ENCODE measurements at regions not wholly inside any gene's neighbourhood (a gene's known extent, or its start where the extent isn't known, plus 50 kb on each side); places are given as distances from the start of the nearest gene placed in this dataset.

DNA sequence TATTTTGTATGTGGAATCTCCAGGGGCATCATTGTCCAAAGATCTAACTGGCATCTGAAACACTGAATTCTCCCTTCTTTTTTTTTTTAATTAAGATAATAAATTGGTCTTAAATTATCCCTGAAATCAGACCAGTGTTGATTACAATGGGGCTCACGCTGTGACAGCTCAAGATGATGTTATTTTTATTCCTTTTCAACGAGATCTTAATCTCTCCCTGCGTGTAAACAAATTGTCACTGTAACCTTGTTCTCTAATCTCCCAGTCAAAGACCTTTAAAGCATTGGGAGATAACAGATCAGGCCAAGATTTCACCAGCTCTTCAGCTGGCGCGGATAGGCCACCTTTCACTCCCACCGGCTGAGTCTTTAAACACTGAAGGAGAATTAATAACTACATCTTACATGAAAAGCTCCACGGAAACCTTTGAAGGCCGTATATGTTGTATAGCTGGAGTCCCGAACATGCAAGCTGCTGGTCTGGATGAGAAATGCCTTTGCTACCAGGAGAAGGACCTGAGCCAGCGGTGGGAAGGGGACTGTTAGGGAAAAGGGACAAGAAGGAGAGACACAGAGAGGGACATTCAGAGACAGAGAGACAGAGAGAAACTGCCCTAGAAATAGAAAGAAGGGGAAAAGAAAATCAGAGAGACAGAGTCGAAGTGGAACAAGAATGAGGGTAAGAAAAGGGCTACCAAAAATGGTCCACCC, 418.8 kb upstream of the NR2F2 start:
- no peak for DNase-seq

DNA sequence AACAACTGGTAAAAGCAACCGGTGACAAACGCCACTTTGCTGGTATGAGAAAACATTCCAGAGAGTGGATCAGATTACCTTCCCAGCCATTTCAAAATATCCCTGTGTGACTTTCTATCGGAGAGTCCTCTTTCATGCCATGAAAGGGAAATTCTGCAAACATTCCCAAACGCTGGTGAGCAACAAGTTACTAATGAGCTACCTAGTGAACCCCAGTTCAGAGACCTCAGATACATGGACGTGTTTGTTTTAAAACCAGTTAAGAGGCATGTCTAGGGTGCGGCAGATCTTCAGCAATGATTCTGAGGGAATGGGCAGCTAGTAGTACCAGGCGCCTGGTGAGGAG, 418.2 kb upstream of the NR2F2 start:
- DNase-seq = no peak

DNA sequence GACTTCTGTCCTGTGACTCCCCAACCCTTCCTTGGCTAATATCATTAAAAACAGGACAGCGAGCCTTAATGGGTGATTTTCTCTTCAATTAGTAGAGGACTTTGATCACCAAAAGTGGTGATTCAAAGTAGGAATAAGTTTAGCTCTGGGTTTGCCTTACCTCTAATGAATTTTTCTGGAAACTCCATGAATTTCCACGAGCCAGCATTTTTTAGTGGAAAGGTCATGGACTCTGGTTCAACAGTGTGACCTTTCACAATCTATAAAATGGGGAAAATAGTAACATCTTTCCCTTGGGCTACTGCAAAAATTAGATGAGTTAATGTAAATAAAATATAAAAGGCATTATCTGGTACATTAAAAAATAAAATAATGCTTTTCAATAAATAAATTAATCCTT, 417.8 kb upstream of the NR2F2 start:
- no peak for DNase-seq

DNA sequence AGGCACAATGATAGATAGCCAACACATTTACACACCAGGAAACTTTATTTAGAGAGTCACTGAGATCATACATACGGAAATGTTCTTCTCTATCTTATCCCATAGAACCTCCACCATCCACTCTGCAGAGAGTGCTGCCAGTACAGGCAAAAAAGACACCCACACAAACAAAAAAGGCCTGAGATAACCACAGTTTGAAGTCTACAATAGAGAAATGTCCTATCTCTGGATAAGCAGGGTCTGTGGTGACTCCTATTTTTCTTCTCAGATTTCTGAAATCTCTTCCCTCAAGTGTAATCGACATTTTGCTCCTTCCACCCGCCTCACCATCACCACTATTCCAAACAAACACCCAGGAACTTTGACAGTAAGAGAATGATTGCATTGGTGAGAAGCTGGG, 413.9 kb upstream of the NR2F2 start:
- no peak for DNase-seq

DNA sequence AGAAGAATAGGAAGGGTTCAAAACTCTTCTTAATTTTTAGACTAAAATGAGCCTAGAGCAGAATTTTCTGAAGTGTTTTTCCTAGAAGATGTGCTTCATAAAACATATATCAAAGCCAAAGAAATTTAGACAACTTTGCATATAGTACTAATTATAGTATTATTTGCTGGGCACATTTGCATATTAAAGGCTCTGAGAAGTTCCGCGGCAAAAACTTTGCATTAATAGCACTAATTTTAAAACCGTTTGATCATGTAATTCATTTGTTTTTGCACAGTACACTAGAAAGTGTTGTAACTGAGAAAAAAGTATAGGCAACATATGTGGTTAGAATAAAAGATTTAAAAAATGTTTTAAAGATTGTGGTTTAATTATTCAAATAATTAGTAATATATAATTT, 412.0 kb upstream of the NR2F2 start:
- no peak for DNase-seq

DNA sequence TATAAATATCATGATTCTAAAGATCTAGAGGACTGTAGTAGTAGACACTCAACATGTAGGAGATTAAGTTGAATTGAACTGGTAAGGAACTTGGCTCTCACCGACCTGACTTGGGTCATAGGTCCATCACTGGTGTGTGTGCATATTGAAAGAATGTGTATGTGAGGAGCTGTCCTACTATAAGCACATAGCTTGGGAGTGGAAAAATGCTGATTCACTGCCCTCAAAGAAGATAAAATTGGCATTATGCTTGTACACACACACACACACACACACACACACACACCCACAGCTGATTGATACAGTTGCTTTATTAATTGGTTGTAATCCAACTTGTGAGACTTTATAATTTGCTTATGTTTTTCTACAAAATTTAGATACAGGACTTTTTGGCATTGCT, 411.0 kb upstream of the NR2F2 start:
- DNase-seq = no peak

DNA sequence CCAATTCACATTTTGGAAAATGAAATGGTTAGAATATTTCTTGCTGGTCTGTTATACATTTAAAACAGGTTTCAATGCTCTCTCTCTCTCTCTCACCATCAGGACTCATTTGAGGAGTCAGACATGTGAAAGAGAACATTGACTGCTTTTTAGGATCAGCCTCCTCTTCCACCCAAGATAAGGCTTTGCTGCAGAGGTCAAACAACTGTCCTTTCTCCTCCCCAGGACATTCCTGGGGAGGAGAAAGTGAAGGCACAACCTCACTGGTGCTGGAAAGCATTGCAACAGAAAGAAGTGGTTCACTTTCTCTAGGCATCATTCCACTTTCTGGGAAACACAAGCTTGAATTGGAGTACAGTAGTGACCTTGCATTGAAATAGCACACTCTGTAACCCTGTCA, 409.1 kb upstream of the NR2F2 start:
- DNase-seq = no peak

DNA sequence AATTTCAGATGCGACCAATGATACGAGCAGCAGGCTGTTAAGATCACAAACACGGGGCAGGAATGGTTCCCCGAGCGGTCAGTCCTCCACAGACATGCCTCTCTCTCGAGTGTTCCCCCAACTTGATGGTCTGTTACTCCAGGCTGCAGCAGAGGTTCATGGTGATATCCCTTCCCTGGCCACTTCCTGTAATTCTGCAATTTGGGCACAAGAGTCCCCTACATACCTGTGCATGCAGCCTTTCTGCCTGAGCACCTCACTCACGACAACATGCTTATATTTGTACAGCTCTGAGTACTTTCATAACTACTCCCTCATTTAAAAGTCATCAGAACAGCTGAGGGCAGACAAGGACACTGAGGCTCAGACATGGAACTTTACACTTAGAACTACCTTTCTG, 408.1 kb upstream of the NR2F2 start:
- DNase-seq = no peak

DNA sequence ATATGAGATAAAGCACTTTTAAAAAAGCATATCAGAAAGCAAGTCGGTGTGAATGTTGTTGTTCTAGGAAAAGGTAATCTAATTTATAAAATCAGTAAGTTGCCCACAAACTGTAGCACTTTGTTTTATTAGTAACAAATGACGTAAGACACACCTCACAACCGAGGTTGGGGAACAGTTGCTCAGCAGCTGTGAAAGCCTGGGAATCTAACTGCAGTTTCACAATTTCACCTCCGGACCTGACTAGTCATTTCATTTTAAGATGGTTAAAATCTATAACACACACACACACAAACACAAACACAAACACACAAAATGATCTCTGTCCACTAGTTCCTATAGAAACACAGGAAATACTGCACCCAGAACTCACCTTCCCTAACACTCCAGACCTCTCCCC, 406.7 kb upstream of the NR2F2 start:
- DNase-seq = no peak

DNA sequence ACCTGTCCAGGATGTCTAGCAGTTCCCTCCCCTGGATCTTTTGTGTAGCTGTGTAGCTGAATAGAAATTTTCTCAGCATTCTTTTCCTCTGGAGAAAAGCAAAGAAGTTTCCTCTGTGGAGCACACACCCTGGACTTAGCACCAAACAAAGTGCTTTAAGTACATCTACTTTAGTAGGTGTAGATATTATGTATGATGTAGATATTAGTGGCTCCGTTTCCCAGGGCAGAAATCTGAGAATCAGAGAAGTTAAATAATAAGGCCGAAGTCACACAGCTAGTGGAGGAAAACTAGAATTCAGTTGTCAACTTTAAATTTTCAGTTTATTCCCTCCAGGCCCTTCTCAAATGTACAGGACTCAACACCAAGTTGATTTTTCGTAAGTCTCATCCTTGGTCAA, 401.7 kb upstream of the NR2F2 start:
- no peak for DNase-seq

DNA sequence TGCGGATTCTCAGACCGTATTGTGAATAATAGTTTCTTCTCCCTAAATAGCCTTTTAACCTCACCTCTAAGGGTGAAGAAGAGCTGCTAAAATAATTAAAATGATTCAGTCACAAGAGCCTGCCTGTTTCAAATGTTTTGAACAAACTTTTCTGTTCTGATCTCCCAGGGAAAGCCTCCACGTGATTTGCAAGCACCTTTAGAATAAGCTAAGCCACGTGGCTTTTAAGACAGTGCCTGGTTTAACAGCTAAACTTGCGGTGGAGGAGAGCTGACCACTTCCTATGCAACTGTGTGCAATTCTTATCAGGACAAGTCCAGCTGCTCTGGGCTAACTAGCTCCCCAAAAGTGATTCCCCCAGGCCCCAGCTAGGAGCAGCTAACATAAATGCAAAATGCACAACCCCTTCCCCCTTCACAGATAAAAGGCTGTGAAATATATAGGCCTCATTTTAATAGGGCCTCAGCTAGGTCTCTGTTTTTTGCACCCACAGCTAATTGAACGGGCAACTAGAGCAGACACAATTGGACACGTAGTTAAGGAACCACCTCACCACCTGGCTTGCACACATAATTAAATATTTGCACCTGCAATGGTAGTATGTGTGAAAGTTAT, 401.2 kb upstream of the NR2F2 start:
- no peak for DNase-seq

DNA sequence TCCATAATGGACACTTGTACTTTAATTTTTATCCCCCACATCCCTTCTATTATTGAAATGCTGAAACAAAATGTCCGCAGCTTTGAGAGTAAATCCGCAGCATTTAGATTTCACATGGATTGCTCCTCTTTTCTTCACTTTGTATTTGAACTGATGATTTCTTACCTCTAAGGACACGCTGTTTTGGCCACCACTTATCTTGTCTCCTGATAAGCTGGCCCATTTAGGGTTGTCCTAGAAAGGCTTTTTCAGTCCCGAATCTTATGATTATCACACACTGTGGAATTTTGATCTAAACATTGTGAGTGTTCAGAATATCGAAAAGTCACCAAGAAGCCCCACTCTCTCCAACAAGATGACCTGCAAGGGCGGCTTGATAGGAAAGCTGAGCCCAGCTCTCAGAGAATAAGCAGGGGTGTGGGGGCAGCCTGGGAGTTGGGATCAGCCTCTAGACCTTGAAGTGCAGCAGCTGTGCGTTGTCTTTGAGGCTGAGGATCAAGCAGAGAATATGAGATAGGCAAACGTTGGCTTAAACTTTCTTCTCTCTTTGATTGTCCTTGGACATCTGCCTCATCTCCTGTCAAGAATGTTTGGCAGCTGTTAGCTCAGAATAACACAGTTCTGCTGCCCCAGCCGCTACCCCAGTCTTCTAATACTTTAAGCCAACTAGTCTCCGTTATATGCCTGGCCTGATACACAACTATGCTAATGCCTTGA, 399.7 kb upstream of the NR2F2 start:
- no peak for DNase-seq

DNA sequence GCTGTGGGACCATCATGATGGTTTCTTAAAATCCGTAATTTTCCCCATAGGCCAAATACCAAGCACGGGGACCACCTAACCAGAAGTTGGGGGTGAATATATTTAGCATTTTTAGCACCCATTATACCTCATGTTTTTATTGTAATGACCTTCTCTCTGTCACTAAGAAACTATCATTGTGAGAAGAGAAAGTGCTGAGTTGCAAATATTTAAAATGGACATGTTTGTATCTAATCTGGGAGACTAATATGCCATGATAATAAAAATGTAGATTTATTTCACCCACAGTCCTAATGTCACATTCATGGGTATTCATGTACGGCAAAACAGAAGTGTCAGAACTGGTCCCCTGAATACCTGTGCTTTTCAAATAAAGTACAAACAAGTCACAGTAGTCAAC, 398.9 kb upstream of the NR2F2 start:
- no peak for DNase-seq

DNA sequence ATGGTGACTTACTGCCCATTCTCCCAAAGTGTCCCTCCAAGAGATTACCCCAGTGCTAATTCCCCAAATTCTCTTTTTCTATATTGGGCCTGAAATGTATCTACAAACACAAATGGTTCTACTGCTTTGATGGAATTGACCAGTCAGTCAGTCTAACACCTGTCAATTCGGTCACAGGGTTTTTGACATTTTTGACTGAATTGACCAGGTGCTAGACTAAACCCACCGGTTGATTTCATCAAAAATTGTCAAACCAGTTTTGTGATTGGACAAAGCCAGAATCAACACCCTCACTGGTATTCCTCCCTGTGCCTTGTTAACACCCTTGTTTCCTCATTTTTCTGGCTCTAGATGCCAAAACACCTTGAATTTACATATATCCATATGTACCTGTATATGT, 398.4 kb upstream of the NR2F2 start:
- no peak for DNase-seq

DNA sequence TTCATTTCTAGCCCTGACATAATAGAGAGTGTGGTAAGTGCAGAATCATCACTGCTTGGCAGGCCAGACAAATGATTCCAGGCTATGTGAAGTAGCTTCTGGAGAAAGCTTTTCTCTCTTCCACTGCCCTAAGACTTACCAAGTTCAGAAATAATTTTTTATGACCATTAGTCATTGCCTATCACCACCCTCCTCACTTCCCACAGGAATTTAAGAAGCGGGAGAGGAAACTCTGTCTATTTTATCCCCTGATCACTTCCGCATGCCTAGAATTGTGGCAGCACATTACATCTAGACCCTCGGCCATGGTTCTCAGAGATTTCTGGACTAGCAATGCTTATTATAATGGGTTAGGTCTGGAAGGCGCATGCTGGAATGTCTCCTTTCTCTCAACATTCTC, 397.8 kb upstream of the NR2F2 start:
- DNase-seq = no peak

DNA sequence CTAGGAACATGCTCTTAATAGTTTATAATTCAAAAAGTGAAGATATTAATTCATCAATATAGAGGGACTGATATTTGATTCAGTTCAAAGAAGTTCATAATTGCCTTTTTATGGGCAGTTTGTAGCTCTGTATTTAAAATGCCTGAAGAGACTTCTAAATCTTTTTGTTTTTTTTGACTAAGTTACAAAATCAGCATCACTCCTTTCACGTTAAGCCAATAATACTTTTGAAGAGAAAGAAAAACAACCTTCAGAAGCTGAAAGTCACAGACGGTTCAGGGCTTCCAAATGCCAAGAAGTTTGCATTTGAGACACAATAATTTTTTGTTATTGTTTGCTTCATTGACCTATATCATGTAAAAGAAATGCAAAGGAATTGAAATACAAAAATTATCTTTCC, 394.6 kb upstream of the NR2F2 start:
- no peak for DNase-seq

DNA sequence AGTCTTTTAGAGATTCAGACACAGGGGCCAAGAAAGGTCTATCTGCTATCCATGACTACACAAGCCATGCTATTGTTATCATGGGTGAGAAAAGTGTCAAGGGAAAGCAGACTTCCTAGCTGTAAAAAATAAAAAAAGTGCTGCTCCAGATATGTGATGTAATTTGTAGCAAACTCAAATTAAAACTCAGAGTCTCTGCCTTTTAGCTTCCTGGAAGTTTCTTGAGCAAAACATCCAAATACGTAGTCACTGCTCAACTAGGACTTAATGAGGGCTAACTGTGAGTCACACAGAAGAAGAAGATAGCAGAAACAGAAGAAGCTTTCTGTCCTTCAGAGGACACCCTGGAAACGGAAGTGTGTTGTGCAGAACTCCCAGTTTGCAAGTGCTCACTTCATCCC, 393.4 kb upstream of the NR2F2 start:
- no peak for DNase-seq

DNA sequence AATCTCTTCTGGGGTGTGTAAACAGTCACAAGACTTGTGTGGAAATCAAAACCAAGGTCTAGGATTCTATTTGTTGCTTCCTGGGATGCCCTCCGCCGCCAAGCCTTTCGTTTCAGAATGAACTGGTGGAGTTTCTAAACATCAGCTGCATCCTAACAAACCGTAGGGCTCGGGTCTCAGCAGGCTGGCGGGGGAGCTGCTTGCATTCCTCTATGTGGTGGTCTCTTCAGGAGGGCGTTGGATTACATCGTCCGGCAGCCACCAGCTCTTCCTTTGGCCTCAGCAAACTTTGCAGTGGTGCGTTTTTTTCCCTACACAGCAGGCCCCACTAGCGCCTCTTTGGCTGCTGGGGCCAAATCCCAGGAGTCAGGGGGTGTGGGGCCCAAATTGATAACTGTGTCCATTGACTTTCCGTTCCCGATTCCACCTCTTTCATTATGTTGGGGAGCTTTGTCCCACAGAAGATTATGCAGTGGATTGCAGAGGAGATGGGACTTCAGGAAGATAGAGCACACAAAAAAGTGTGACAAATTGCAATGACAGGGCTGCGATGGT, 390.0 kb upstream of the NR2F2 start:
- no peak for DNase-seq

DNA sequence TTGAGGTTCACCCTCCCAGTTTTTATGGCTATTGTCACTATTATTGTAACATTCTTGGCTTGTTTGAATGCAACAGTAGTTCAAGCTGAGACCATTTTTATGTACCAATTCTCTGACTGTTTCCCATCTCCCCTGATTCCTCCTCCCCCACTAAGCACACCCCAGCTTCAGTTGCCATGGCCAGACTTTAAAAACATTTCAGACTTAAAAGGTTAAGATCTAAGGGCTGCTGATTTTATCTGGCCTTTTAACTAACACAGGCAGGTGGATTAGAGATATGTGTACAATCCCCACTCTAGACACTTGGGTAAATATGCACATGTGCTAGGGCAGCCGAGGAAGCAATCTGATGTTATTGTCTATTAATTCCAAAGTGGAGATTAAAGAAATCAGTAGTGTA, 386.3 kb upstream of the NR2F2 start:
- no peak for DNase-seq

DNA sequence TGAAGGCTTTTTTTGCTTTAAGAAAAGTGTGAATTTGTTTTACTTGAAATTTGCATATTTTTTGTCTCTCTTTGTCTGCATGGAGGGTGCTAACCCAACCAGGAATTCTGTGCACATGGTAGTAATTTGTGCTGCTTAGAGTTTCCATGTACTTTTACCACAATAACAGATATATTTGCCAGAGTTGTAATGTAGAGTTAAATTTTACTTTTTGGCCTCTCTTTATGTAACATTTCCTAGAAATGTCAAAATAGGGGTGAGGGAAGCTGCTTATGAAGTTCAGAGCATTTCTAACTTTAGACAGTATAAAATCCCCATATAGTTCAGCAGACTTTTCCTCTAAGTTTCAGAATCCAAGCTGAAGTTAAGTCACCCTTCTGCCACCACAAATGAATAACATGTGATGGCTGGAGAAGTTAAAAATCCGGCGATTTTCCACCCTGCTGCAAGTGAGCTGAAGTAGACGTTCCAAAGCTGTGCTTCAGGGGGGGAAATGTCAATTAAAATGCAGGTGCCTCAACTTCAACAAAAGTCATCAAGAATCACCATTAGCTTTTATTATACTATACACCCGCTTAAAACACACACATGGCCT, 385.7 kb upstream of the NR2F2 start:
- DNase-seq = no peak

DNA sequence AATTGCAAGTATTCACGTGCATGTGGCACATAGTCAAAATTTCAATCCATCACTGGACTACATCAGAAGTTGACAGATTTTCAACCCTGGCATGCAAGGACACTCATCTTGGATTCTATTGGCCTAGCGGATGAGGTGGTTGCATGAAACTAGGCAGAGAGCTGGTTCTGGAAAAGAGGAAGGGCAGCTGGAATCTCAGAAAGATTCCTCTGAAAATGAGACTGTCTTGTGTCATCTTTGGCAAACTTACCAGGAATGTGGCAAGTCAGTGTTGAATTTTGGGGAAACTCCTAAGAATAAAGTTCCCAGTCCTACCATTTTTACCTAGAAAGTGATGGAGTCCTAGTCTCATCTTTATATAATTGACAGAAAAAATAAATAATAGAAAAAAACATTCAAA, 384.3 kb upstream of the NR2F2 start:
- no peak for DNase-seq

DNA sequence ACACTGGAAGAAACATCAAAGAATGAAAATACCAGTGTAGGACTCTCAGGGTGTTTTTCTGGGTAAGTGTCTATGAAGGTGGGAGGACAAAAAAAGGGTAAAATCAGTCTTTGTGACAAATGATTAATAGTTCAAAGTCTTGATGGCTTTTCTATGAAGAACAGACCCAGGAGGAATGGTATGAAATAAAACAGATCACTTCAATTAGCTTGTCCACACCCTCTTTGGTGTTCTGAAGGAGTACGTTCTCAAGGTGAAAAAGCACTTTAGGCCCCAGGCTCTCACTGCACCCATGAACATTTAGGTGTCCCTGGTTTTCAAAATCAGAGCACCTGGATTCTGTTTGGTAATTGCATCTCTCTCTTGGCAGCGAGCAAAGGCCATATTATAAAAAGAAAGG, 383.6 kb upstream of the NR2F2 start:
- DNase-seq = no peak

DNA sequence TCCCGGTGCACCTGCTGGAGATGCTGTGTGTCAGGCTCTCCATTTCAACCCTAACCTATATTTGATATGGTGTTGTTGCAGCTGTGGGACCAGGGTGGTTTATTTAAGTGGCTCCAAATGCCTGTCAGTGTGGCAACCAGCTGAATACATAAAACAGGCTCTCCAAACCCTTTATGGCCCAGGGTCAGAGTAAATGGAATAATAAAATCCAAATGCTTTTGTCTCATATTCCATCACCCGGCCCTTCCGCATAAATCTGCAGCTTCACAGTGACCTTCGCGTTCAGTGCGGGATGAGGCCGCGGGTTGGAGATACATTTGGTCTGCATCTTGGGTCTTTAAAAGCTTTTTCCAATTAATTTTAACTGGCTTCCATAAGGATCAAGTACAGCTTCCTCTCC, 382.1 kb upstream of the NR2F2 start:
- no peak for DNase-seq

DNA sequence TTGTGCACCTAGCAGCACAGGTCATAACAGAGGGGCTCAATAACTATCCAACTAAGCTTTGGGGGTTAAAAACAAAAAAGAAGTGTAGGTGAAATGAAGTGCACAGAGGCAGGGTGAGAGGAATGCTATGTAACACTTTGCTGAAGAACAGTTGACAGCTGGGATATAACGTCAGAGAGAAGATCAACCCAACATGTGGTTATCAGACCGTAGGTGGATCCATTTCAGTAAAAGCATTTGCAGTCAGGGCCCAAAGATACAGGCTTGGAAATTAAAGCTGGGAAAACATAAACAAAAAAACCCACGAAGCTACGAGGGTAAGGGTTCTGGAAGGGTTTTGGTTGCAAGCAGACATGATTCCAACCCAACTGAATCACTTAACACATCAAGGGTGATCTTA, 377.5 kb upstream of the NR2F2 start:
- no peak for DNase-seq

Measured in NCI-H2171 (cell line).